B cell (primary cell): ENCODE measurements at regions not wholly inside any gene's neighbourhood (a gene's known extent, or its start where the extent isn't known, plus 50 kb on each side); places are given as distances from the start of the nearest gene placed in this dataset.

Experiments used
- ATAC-seq: fragments of 200-7000 bp; cut with Tn5 transposase; one replicate; pipeline ENCODE4 v1.10.0; 2021; ENCODE audit warnings: low read depth, mild to moderate bottlenecking, moderate number of reproducible peaks, moderate library complexity
- CTCF ChIA-PET: fragments of 350-600 bp; sonication (Branson Sonifier 250); formaldehyde crosslinking; loops from one replicate; lab custom pipeline; 2021; ENCODE audit warnings: antibody characterized with exemption, inconsistent platforms; lab: Charles Lee
- POLR2A ChIA-PET: fragments of 350-600 bp; sonication (Branson Sonifier 250); formaldehyde crosslinking; loops from one replicate; lab custom pipeline; 2021; ENCODE audit warnings: antibody characterized with exemption; lab: Charles Lee
- DNase-seq: peaks from one replicate; pipeline ENCODE4 v3.0.0; 2013
- H2AFZ ChIP-seq: 2 replicates; pipeline ENCODE4 v1.6.1; 2012; ENCODE audit warnings: mild to moderate bottlenecking, low read depth, low read length; ENCODE audit not compliant: insufficient read depth, poor library complexity, severe bottlenecking
- H3K27ac ChIP-seq, 2 donors: 1 replicate in 1 of 2; 2 replicates in 1 of 2; pipeline ENCODE4 v1.5.1; 2012 to 2013; ENCODE audit warnings: low read length in 2 of 2, mild to moderate bottlenecking in 2 of 2, moderate library complexity in 1 of 2
- H3K27me3 ChIP-seq, 4 experiments: fragments of 200-600 bp in 1 of 4; sonication (generic) in 1 of 4; replicated peaks in 1 of 4; 1 replicate in 2 of 4; 2 replicates in 2 of 4; pipeline versions ENCODE4 v1.6.1 to v1.7.0; 2013 to 2016; ENCODE audit warnings: low read length in 3 of 4, mild to moderate bottlenecking in 2 of 4, mixed read lengths in 1 of 4, moderate library complexity in 1 of 4; ENCODE audit not compliant: insufficient read depth in 4 of 4, control insufficient read depth in 3 of 4; ENCODE audit errors: control extremely low read depth in 1 of 4
- H3K36me3 ChIP-seq, 2 experiments: replicated peaks in 1 of 2; 1 replicate in 1 of 2; 2 replicates in 1 of 2; pipeline versions ENCODE4 v1.6.1 to v1.7.1; 2013; ENCODE audit warnings: low read length in 1 of 2; ENCODE audit not compliant: insufficient read depth in 2 of 2, control insufficient read depth in 1 of 2; ENCODE audit errors: control extremely low read depth in 1 of 2, extremely low read depth in 1 of 2
- H3K4me1 ChIP-seq, 2 donors: fragments of 200-600 bp in 1 of 2; sonication (generic) in 1 of 2; 1 replicate in 1 of 2; 2 replicates in 1 of 2; pipeline versions ENCODE4 v1.5.1 to v1.6.1; 2013 to 2017; ENCODE audit warnings: low read length in 2 of 2; ENCODE audit not compliant: control insufficient read depth in 2 of 2, insufficient read depth in 2 of 2
- H3K4me2 ChIP-seq: replicated peaks from 2 replicates; pipeline ENCODE3; 2012; ENCODE audit warnings: mild to moderate bottlenecking, low read depth, low read length; ENCODE audit not compliant: poor library complexity, severe bottlenecking
- H3K4me3 ChIP-seq, 5 experiments: fragments of 200-600 bp in 1 of 5; sonication (generic) in 1 of 5; 1 replicate in 3 of 5; 2 replicates in 2 of 5; pipeline versions ENCODE4 v1.5.1 to v1.7.0; 2011 to 2016; ENCODE audit warnings: low read length in 4 of 5, mild to moderate bottlenecking in 4 of 5, low read depth in 2 of 5, control low read depth in 1 of 5, moderate library complexity in 1 of 5; ENCODE audit not compliant: insufficient read depth in 1 of 5; ENCODE audit errors: control extremely low read depth in 1 of 5, extremely low read depth in 1 of 5
- H3K79me2 ChIP-seq: fragments of 200-600 bp; sonication (generic); one replicate; pipeline ENCODE4 v1.6.0; 2016; ENCODE audit warnings: low read length; ENCODE audit not compliant: control insufficient read depth, insufficient read depth
- H3K9ac ChIP-seq: fragments of 200-600 bp; sonication (generic); 2 replicates; pipeline ENCODE4 v1.6.1; 2017; ENCODE audit warnings: mild to moderate bottlenecking, low read length, moderate library complexity
- H3K9me3 ChIP-seq, 3 donors: one replicate each; pipeline versions ENCODE4 v1.6.1 to v1.7.1; 2013; ENCODE audit warnings: low read length in 2 of 3; ENCODE audit not compliant: control insufficient read depth in 2 of 3, insufficient read depth in 1 of 3; ENCODE audit errors: control extremely low read depth in 1 of 3
- H4K20me1 ChIP-seq: 2 replicates; pipeline ENCODE4 v1.6.0; 2012; ENCODE audit warnings: mild to moderate bottlenecking, low read length; ENCODE audit not compliant: insufficient read depth, control insufficient read depth, poor library complexity, severe bottlenecking
- H3K27ac Mint-ChIP-seq: one replicate; pipeline ENCODE4 v1.8.0; 2021; ENCODE audit warnings: mixed read lengths
- H3K27me3 Mint-ChIP-seq: one replicate; pipeline ENCODE4 v1.8.0; 2021; ENCODE audit warnings: mixed read lengths
- H3K4me1 Mint-ChIP-seq: one replicate; pipeline ENCODE4 v1.8.0; 2021; ENCODE audit warnings: mixed read lengths
- H3K4me3 Mint-ChIP-seq: one replicate; pipeline ENCODE4 v1.8.0; 2021; ENCODE audit warnings: mixed read lengths
- H3K9me3 Mint-ChIP-seq: one replicate; pipeline ENCODE4 v1.8.0; 2022; ENCODE audit warnings: mixed read lengths; ENCODE audit not compliant: insufficient read depth
- CTCF ChIP-seq: fragments of 200-600 bp; IDR thresholded peaks from one replicate; pipeline ENCODE4 v1.8.0; 2022; ENCODE audit warnings: antibody characterized with exemption, mild to moderate bottlenecking
- EZH2 ChIP-seq: IDR thresholded peaks from 2 replicates; pipeline ENCODE4 v1.6.1; 2012; ENCODE audit warnings: borderline replicate concordance, low read depth, mild to moderate bottlenecking, moderate library complexity, low read length; ENCODE audit not compliant: insufficient read depth, poor library complexity, severe bottlenecking
- WGBS: methylation state at CpG from one replicate; pipeline ENCODE4 v1.1.5; 2013; ENCODE audit warnings: missing lambda C conversion rate; ENCODE audit not compliant: insufficient coverage; 5-methylcytosine and 5-hydroxymethylcytosine counted together
- intact Hi-C: fragments of 100-400 bp; cut with micrococcal nuclease; formaldehyde crosslinking; loops from one replicate; pipeline ENCODE4 v1.10.0; 2022

- Histone ChIP-seq H2AFZ (no peak overlapping the region), H3K27me3 (peaks cover 0 to under 1% (median 0%) of the 10 kb centered on the region in 4 experiments), H3K9me3 (peaks cover 0 to 7% (median 0%) of the 10 kb centered on the region in 3 donors), H3K36me3 (no peaks in the 10 kb centered on the region), H3K4me2 (no peak overlapping the region), H3K4me3 (no peak overlapping the region), H4K20me1 (no peaks in the 10 kb centered on the region), H3K79me2 (no peaks in the 10 kb centered on the region), H3K9ac (no peak overlapping the region), H3K27ac (no peak overlapping the region), H3K4me1 (no peaks in the 10 kb centered on the region)
- intact Hi-C loops = no loop called here
- no peaks in the 10 kb centered on the region for H3K4me1 Mint-ChIP-seq
- no peaks in the 10 kb centered on the region for H3K9me3 Mint-ChIP-seq
- ATAC-seq (no peak), DNase-seq (no peak)
- TF ChIP-seq EZH2 (no peak), CTCF (no peak)
- 89% methylated on average over 3 of the region's 8 CpGs for WGBS
- H3K27me3 Mint-ChIP-seq = no peaks in the 10 kb centered on the region
- H3K27ac Mint-ChIP-seq = no peak overlapping the region
- ChIA-PET POLR2A (no interaction called here), CTCF (no interaction called here)
- H3K4me3 Mint-ChIP-seq = no peak overlapping the region
Observed at GRCh38 chr15:87735522-87735921, 521.0 kb downstream of the NTRK3 start.

GRCh38 chr15:87734571-87735373 is 521.8 kb downstream of the NTRK3 start:
- H3K27ac Mint-ChIP-seq = no peak overlapping the region
- H3K9me3 Mint-ChIP-seq = no peaks in the 10 kb centered on the region
- no peak overlapping the region for H3K4me2 ChIP-seq
- peaks cover 0 to 7% (median 0%) of the 10 kb centered on the region in 3 donors for H3K9me3 ChIP-seq
- no peaks in the 10 kb centered on the region for H3K36me3 ChIP-seq
- intact Hi-C loops = no loop called here
- no peak overlapping the region for H3K27ac ChIP-seq
- POLR2A ChIA-PET = no interaction called here
- CTCF ChIA-PET = no interaction called here
- peaks cover 0 to 4% (median 0%) of the 10 kb centered on the region in 4 experiments for H3K27me3 ChIP-seq
- no peaks in the 10 kb centered on the region for H3K79me2 ChIP-seq
- H3K4me3 Mint-ChIP-seq = no peak overlapping the region
- no peaks in the 10 kb centered on the region for H3K4me1 Mint-ChIP-seq
- H3K4me3 ChIP-seq = no peak overlapping the region
- TF ChIP-seq EZH2 (no peak), CTCF (no peak)
- ATAC-seq = no peak
- H4K20me1 ChIP-seq = no peaks in the 10 kb centered on the region
- H3K9ac ChIP-seq = no peak overlapping the region
- H3K4me1 ChIP-seq = no peaks in the 10 kb centered on the region
- DNase-seq = no peak
- WGBS = 94% methylated on average over 4 of the region's 11 CpGs
- H3K27me3 Mint-ChIP-seq = no peaks in the 10 kb centered on the region
- H2AFZ ChIP-seq = no peak overlapping the region
